Loucy (cell line): ENCODE measurements at regions not wholly inside any gene's neighbourhood (a gene's known extent, or its start where the extent isn't known, plus 50 kb on each side); places are given as distances from the start of the nearest gene placed in this dataset.

ENCODE experiments used
- EZH2phosphoT487 ChIP-seq: fragments of 200-600 bp; IDR thresholded peaks from 2 replicates; pipeline ENCODE4 v1.6.1; 2018; ENCODE audit warnings: antibody characterized with exemption, mild to moderate bottlenecking, moderate library complexity, borderline replicate concordance
- TF ChIP-seq, protein P1 (sequence below): fragments of 200-600 bp; sonication (generic); conservative IDR thresholded peaks from 2 replicates; pipeline ENCODE4 v1.5.1; 2014; ENCODE audit warnings: mild to moderate bottlenecking, antibody characterized with exemption, low read length

DNA sequence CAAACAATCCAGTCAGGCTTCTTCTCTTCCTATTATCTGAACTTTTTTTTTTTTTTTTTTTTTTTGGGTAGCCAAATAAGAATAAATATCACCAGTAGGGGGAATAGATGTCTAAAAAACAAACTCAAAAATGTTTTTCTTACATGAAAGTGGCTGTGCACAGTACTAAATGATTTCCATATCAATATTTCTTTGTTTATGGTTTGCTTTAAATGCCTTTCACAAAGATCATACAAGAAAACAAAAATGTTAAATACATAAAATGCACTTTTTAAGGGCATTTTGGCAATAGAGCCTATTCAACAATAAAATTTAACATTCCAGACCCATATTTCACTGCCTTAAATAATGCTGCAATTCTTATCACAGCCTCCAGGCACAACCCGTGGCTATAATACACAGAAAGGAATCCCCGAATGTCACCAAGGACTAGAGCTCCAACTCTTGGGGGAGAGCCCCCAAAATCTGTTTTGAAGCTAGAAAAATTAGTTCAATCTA lies 91.1 kb upstream of the TBCA start:
- TF ChIP-seq, protein P1, sequence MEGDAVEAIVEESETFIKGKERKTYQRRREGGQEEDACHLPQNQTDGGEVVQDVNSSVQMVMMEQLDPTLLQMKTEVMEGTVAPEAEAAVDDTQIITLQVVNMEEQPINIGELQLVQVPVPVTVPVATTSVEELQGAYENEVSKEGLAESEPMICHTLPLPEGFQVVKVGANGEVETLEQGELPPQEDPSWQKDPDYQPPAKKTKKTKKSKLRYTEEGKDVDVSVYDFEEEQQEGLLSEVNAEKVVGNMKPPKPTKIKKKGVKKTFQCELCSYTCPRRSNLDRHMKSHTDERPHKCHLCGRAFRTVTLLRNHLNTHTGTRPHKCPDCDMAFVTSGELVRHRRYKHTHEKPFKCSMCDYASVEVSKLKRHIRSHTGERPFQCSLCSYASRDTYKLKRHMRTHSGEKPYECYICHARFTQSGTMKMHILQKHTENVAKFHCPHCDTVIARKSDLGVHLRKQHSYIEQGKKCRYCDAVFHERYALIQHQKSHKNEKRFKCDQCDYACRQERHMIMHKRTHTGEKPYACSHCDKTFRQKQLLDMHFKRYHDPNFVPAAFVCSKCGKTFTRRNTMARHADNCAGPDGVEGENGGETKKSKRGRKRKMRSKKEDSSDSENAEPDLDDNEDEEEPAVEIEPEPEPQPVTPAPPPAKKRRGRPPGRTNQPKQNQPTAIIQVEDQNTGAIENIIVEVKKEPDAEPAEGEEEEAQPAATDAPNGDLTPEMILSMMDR: peak; percentile 53
- no peak for TF ChIP-seq EZH2phosphoT487
